ENCODE measurements at regions not wholly inside any gene's neighbourhood (a gene's known extent, or its start where the extent isn't known, plus 50 kb on each side); places are given as distances from the start of the nearest gene placed in this dataset.
"Not testable (repeated sequence)": the region's sequence is repeated elsewhere in the genome, so short reads cannot be mapped to it uniquely, and the experiment has no call there.

DNA sequence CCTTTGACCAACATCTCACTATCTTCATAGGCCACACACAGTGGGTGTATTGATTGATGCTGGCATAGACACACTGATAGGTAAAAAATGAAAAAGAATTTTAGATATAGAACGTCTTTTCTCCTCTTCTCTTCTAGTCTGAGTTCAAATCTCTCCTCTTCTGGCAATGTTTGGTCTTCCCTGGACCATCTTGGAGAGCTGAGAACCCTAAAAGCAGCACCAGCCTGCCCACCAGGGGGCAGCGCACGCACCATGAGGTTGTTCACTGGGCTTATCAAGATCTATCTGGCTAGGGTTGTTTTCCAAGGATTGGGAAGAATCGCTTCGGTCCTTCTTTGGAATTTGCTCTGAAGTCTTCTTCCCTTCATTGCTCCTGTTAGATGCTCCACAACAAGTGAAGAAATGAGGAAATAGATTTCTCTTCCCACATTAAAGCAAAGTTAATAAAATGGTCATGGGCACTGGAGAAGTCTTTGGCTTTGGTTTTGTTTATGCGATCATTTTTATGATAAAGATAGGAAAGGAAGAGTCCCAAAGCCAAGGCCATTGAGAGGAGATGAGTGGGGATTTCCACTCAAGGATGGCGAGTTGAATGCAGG is 104.0 kb upstream of the OLIG2 start:
- Histone ChIP-seq H3K27me3 (no peaks in the 10 kb centered on the region), H3K36me3 (no peaks in the 10 kb centered on the region), H3K27ac (no peak overlapping the region), H3K4me1 (no peaks in the 10 kb centered on the region), H3K9me3 (no peaks in the 10 kb centered on the region), H3K4me3 (no peak overlapping the region)
- DNase-seq (ENCODE audit: low spot score in 2 of 2), result peak in 1 of 2 donors; percentile 47
- TF ChIP-seq EP300 (IDR thresholded peaks at IDR 0.05), result no peak
- TF ChIP-seq, protein P1, sequence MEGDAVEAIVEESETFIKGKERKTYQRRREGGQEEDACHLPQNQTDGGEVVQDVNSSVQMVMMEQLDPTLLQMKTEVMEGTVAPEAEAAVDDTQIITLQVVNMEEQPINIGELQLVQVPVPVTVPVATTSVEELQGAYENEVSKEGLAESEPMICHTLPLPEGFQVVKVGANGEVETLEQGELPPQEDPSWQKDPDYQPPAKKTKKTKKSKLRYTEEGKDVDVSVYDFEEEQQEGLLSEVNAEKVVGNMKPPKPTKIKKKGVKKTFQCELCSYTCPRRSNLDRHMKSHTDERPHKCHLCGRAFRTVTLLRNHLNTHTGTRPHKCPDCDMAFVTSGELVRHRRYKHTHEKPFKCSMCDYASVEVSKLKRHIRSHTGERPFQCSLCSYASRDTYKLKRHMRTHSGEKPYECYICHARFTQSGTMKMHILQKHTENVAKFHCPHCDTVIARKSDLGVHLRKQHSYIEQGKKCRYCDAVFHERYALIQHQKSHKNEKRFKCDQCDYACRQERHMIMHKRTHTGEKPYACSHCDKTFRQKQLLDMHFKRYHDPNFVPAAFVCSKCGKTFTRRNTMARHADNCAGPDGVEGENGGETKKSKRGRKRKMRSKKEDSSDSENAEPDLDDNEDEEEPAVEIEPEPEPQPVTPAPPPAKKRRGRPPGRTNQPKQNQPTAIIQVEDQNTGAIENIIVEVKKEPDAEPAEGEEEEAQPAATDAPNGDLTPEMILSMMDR (IDR thresholded peaks at IDR 0.05), result no peak
- TF ChIP-seq POLR2AphosphoS5 (IDR thresholded peaks at IDR 0.05), result no peak
- TF ChIP-seq POLR2A (IDR thresholded peaks at IDR 0.05), result no peak
- 86% methylated on average over 7 of the region's 7 CpGs for whole genome bisulfite sequencing

DNA sequence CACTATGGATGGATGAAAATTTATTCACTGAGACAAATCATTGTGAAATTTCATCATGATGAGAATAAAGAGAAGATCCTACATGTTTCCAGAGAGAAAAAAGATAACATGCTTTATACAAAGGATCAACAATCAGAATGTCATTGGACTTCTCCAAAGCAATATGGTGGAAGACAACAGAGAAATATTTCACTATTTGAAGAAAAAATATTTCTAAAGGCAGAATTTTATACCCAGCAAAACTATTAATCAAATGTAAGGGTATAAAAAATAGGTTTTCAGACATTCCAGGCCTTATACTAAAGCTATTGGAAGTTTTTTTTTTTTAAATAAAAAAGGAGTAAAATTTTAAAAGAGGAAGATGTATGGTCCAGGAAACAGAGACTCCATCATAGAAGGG is 100.6 kb upstream of the OLIG2 start:
- H3K9me3 ChIP-seq, result no peaks in the 10 kb centered on the region
- no peak overlapping the region for H3K27ac ChIP-seq
- H3K4me1 ChIP-seq, result no peaks in the 10 kb centered on the region
- H3K4me3 ChIP-seq, result no peak overlapping the region
- no peaks in the 10 kb centered on the region for H3K36me3 ChIP-seq
- TF ChIP-seq, protein P1 (IDR thresholded peaks at IDR 0.05), result no peak
- no peak for DNase-seq (ENCODE audit: low spot score in 2 of 2)
- no peaks in the 10 kb centered on the region for H3K27me3 ChIP-seq

DNA sequence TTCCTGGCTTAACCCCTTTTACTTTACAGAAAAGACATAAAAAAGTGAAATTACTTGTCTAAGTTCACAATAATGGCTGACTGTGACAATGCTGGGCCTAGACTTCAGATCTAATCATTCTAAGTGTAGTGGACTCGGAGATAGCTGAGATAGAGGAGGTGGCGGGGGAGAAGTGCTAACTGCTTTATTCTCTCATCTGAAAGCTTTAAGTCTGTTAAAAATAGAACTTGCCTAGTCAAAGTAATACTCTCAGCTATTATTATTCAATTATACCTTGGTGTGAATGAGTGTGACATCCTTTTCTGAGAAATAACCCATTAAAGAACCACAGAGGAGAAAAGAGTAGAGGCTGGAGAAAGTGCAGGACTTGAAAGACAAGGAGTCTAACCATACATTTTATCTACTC is 96.1 kb upstream of the OLIG2 start:
- Histone ChIP-seq H3K4me1 (no peaks in the 10 kb centered on the region), H3K36me3 (no peaks in the 10 kb centered on the region), H3K4me3 (no peak overlapping the region), H3K27ac (no peak overlapping the region), H3K27me3 (no peaks in the 10 kb centered on the region), H3K9me3 (no peaks in the 10 kb centered on the region)
- TF ChIP-seq POLR2AphosphoS5 (IDR thresholded peaks at IDR 0.05), result no peak
- no peak for TF ChIP-seq POLR2A (IDR thresholded peaks at IDR 0.05)
- TF ChIP-seq, protein P1 (IDR thresholded peaks at IDR 0.05), result no peak
- no peak for TF ChIP-seq EP300 (IDR thresholded peaks at IDR 0.05)
- 91% methylated on average over 2 of the region's 2 CpGs for WGBS
- no peak for DNase-seq (ENCODE audit: low spot score in 2 of 2)

DNA sequence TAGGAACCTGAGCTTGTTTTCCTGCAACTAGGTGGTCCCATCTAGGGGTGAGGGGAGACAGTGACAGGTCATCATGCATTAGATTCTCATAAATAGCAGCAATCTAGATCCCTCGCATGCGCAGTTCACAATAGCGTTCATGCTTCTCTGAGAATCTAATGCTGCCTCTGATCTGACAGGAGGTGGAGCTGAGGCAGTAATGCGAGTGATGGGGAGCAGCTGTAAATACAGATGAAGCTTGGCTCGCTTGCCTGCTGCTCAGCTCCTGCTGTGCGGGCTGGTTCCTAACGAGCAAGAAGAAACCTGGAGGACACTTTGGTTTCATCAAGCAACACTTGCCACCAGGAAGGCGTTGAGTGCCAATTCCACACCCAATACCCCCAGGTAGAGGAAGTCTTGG is 95.1 kb upstream of the OLIG2 start:
- no peak overlapping the region for H3K27ac ChIP-seq
- WGBS, result 62% methylated on average over 7 of the region's 8 CpGs

DNA sequence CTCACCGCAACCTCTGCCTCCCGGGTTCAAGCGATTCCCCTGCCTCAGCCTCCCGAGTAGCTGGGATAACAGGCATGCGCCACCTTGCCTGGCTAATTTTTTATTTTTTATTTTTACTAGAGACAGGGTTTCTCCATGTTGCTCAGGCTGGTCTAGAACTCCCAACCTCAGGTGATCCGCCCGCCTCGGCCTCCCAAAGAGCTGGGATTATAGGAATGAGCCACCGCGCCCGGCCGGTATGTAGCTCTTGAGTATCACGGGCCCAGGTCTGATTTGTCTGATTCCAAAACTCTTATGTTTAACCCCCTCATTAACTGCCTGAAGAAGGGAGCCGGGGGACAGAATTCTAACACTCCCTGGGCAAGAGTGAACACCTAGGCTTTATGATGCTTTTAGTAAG is 91.7 kb upstream of the OLIG2 start:
- not testable (repeated sequence) for H3K27me3 ChIP-seq; H3K27ac ChIP-seq; H3K4me3 ChIP-seq; H3K36me3 ChIP-seq; H3K4me1 ChIP-seq; H3K9me3 ChIP-seq; DNase-seq (ENCODE audit: low spot score in 2 of 2)
- WGBS, result 88% methylated on average over 14 of the region's 14 CpGs

More for the DNA sequence above, 95.1 kb upstream of the OLIG2 start:
- TF ChIP-seq POLR2AphosphoS5 (IDR thresholded peaks at IDR 0.05) (no peak), EP300 (IDR thresholded peaks at IDR 0.05) (no peak), POLR2A (IDR thresholded peaks at IDR 0.05) (no peak)
- TF ChIP-seq, protein P1 (IDR thresholded peaks at IDR 0.05), result no peak
- Histone ChIP-seq H3K9me3 (no peaks in the 10 kb centered on the region), H3K27me3 (no peaks in the 10 kb centered on the region), H3K4me1 (no peaks in the 10 kb centered on the region), H3K4me3 (no peak overlapping the region), H3K36me3 (no peaks in the 10 kb centered on the region)
- no peak for DNase-seq (ENCODE audit: low spot score in 2 of 2)

DNA sequence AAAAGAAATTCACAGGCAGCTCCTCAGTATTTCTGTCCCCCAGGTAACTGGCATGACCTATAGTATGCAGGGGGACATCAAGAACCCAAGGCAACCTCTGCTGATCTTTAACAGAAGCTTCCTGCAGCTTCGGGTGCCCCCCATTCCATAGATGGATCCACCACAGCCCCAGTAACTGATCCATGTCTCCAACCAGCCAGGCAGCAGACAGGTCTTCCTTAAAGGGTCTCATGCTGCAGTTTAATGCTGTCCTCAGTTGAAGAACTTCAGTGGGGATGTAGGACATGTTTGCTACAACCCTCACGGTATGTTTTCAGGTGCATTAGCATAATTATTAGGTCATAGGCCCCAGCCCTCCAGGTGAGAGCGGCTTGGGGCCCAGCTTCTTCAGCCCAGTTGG is 90.9 kb upstream of the OLIG2 start:
- Histone ChIP-seq H3K4me3 (no peak overlapping the region), H3K27ac (no peak overlapping the region), H3K36me3 (no peaks in the 10 kb centered on the region), H3K4me1 (no peaks in the 10 kb centered on the region), H3K27me3 (no peaks in the 10 kb centered on the region), H3K9me3 (no peaks in the 10 kb centered on the region)
- DNase-seq (ENCODE audit: low spot score in 2 of 2), result no peak
- TF ChIP-seq EP300 (IDR thresholded peaks at IDR 0.05), result no peak
- no peak for TF ChIP-seq POLR2AphosphoS5 (IDR thresholded peaks at IDR 0.05)
- TF ChIP-seq, protein P1 (IDR thresholded peaks at IDR 0.05), result no peak
- TF ChIP-seq POLR2A (IDR thresholded peaks at IDR 0.05), result no peak
- 74% methylated on average over 3 of the region's 3 CpGs for WGBS

Data from suprapubic skin (tissue), 4 donors.